PC-3 (cell line): ENCODE measurements at regions not wholly inside any gene's neighbourhood (a gene's known extent, or its start where the extent isn't known, plus 50 kb on each side); places are given as distances from the start of the nearest gene placed in this dataset.

Experiments
- ATAC-seq: fragments of 200-7000 bp; cut with Tn5 transposase; 2 replicates; pipeline ENCODE4 v1.9.1; 2020; ENCODE audit warnings: mild to moderate bottlenecking, moderate library complexity
- BruUV-seq: library from RNA; stranded (reverse); fragments of 400-500 nt; replicated peaks from 2 replicates; lab custom pipeline; 2021; lab: Mats Ljungman, UMichigan
- CTCF ChIA-PET: fragments of 300-600 bp; sonication (Branson Sonifier 250); formaldehyde crosslinking; loops from one replicate; lab custom pipeline; 2022; ENCODE audit warnings: antibody characterized with exemption; lab: Charles Lee
- POLR2A ChIA-PET: fragments of 300-600 bp; sonication (Branson Sonifier 250); formaldehyde crosslinking; loops from one replicate; lab custom pipeline; 2022; ENCODE audit warnings: antibody characterized with exemption; ENCODE audit not compliant: unreplicated experiment; lab: Charles Lee
- DNase-seq: peaks from one replicate; pipeline ENCODE4 v3.0.0-alpha.2; 2015
- H2AFZ ChIP-seq: fragments of 300-600 bp; sonication (generic); 2 replicates; pipeline ENCODE4 v1.6.0; 2016; ENCODE audit warnings: antibody characterized with exemption, low read length
- H3F3A ChIP-seq: fragments of 300-600 bp; sonication (generic); one replicate; pipeline ENCODE4 v1.6.0; 2017; ENCODE audit warnings: antibody characterized with exemption, low read length, control low read depth, mild to moderate bottlenecking; ENCODE audit not compliant: unreplicated experiment
- H3K27ac ChIP-seq: fragments of 300-600 bp; sonication (generic); 2 replicates; pipeline ENCODE4 v1.5.1; 2016; ENCODE audit warnings: mild to moderate bottlenecking, low read length
- H3K27me3 ChIP-seq: fragments of 300-600 bp; sonication (generic); 2 replicates; pipeline ENCODE4 v1.6.1; 2016; ENCODE audit warnings: low read length, mixed read lengths
- H3K36me3 ChIP-seq: fragments of 300-600 bp; sonication (generic); 2 replicates; pipeline ENCODE4 v1.6.1; 2016; ENCODE audit warnings: low read depth, mixed run types, low read length, mixed read lengths
- H3K4me1 ChIP-seq: fragments of 300-600 bp; sonication (generic); 2 replicates; pipeline ENCODE4 v1.5.1; 2016; ENCODE audit warnings: low read length; ENCODE audit not compliant: insufficient read depth
- H3K4me2 ChIP-seq: fragments of 300-600 bp; sonication (generic); 2 replicates; pipeline ENCODE4 v1.6.0; 2016; ENCODE audit warnings: low read length
- H3K4me3 ChIP-seq: fragments of 300-600 bp; sonication (generic); 2 replicates; pipeline ENCODE4 v1.5.1; 2016; ENCODE audit warnings: mild to moderate bottlenecking, low read length, mixed read lengths
- H3K79me2 ChIP-seq: fragments of 300-600 bp; sonication (generic); 2 replicates; pipeline ENCODE4 v1.6.1; 2017; ENCODE audit warnings: low read length, mixed read lengths
- H3K9ac ChIP-seq: fragments of 300-600 bp; sonication (generic); 2 replicates; pipeline ENCODE4 v1.6.0; 2016; ENCODE audit warnings: mild to moderate bottlenecking, low read length
- H3K9me2 ChIP-seq: fragments of 300-600 bp; sonication (generic); replicated peaks from 2 replicates; pipeline ENCODE4 v1.6.1; 2016; ENCODE audit warnings: mixed run types, low read length, mixed read lengths
- H3K9me3 ChIP-seq: fragments of 300-600 bp; sonication (generic); 2 replicates; pipeline ENCODE4 v1.6.1; 2016; ENCODE audit warnings: low read length, mixed read lengths
- H4K20me1 ChIP-seq: fragments of 300-600 bp; sonication (generic); 2 replicates; pipeline ENCODE4 v1.6.1; 2016; ENCODE audit warnings: low read length, mixed read lengths
- CTCF ChIP-seq: fragments of 300-600 bp; sonication (generic); conservative IDR thresholded peaks from 2 replicates; pipeline ENCODE4 v1.5.1; 2017; ENCODE audit warnings: antibody characterized with exemption, low read depth, mild to moderate bottlenecking, low read length
- EZH2 ChIP-seq: fragments of 300-600 bp; sonication (generic); IDR thresholded peaks from one replicate; pipeline ENCODE4 v1.6.1; 2017; ENCODE audit warnings: antibody characterized with exemption, mild to moderate bottlenecking, low read length; ENCODE audit not compliant: unreplicated experiment
- EZH2phosphoT487 ChIP-seq: fragments of 300-600 bp; sonication (generic); IDR thresholded peaks from 2 replicates; pipeline ENCODE4 v1.6.1; 2018; ENCODE audit warnings: mild to moderate bottlenecking, antibody characterized with exemption, low read length, borderline replicate concordance
- intact Hi-C: fragments of 100-400 bp; cut with micrococcal nuclease; formaldehyde crosslinking; loops from 2 replicates; pipeline ENCODE4 v1.9.0; 2023

- no peak overlapping the region for H3K4me2 ChIP-seq
- H3K27me3 ChIP-seq = no peaks in the 10 kb centered on the region
- TF ChIP-seq CTCF (no peak), EZH2phosphoT487 (no peak), EZH2 (no peak)
- intact Hi-C loops = no loop called here
- no peak overlapping the region for H3K27ac ChIP-seq
- POLR2A ChIA-PET = no interaction called here
- ATAC-seq (no peak), DNase-seq (no peak)
- H2AFZ ChIP-seq = no peak overlapping the region
- CTCF ChIA-PET = no interaction called here
- BruUV-seq = no TSS peak
- no peaks in the 10 kb centered on the region for H3K9me2 ChIP-seq
- H3K36me3 ChIP-seq = no peaks in the 10 kb centered on the region
- H4K20me1 ChIP-seq = no peaks in the 10 kb centered on the region
- no peak overlapping the region for H3K4me3 ChIP-seq
- H3K79me2 ChIP-seq = no peaks in the 10 kb centered on the region
- peaks cover 18% of the 10 kb centered on the region; the same call in 1 of the 2 replicates for H3K9me3 ChIP-seq
- H3K4me1 ChIP-seq = no peaks in the 10 kb centered on the region
- no peaks in the 10 kb centered on the region for H3F3A ChIP-seq
- no peak overlapping the region for H3K9ac ChIP-seq
These were observed 629.4 kb downstream of the CBLN4 start for GRCh38 chr20:55375920-55376319.

- Histone ChIP-seq H4K20me1 (no peaks in the 10 kb centered on the region), H3K4me3 (no peak overlapping the region), H3K4me1 (no peaks in the 10 kb centered on the region), H3K4me2 (no peak overlapping the region), H3K36me3 (no peaks in the 10 kb centered on the region), H3K79me2 (no peaks in the 10 kb centered on the region), H3K9ac (no peak overlapping the region), H3K27me3 (no peaks in the 10 kb centered on the region), H2AFZ (no peak overlapping the region), H3K9me3 (peaks cover 15% of the 10 kb centered on the region; the same call in 1 of the 2 replicates), H3K9me2 (no peaks in the 10 kb centered on the region), H3K27ac (no peak overlapping the region), H3F3A (no peaks in the 10 kb centered on the region)
- ATAC-seq (no peak), DNase-seq (no peak)
- no peak for TF ChIP-seq EZH2phosphoT487
- no peak for TF ChIP-seq EZH2
- TF ChIP-seq CTCF = no peak
- no TSS peak for BruUV-seq
- ChIA-PET POLR2A (no interaction called here), CTCF (no interaction called here)
- intact Hi-C loops = no loop called here
These were observed 639.6 kb downstream of the CBLN4 start for GRCh38 chr20:55365745-55366144.

GRCh38 chr20:55360895-55361294 is 644.4 kb downstream of the CBLN4 start:
- ATAC-seq (no peak), DNase-seq (no peak)
- no peaks in the 10 kb centered on the region for H3K4me1 ChIP-seq
- no peak overlapping the region for H3K4me3 ChIP-seq
- H3K36me3 ChIP-seq = no peaks in the 10 kb centered on the region
- H3K9ac ChIP-seq = no peak overlapping the region
- H3K27me3 ChIP-seq = no peaks in the 10 kb centered on the region
- POLR2A ChIA-PET = no interaction called here
- H3F3A ChIP-seq = no peaks in the 10 kb centered on the region
- no peak overlapping the region for H3K27ac ChIP-seq
- H2AFZ ChIP-seq = no peak overlapping the region
- H3K79me2 ChIP-seq = no peaks in the 10 kb centered on the region
- TF ChIP-seq EZH2 (no peak), CTCF (no peak), EZH2phosphoT487 (no peak)
- CTCF ChIA-PET = no interaction called here
- no TSS peak for BruUV-seq
- H3K9me3 ChIP-seq = peaks cover 39% of the 10 kb centered on the region
- H3K9me2 ChIP-seq = no peaks in the 10 kb centered on the region
- H3K4me2 ChIP-seq = no peak overlapping the region
- intact Hi-C loops = no loop called here
- H4K20me1 ChIP-seq = no peaks in the 10 kb centered on the region
